IMR-90 (cell line): ENCODE measurements at regions not wholly inside any gene's neighbourhood (a gene's known extent, or its start where the extent isn't known, plus 50 kb on each side); places are given as distances from the start of the nearest gene placed in this dataset.

Experiments used
- ATAC-seq: fragments of 200-7000 bp; cut with Tn5 transposase; 2 replicates; pipeline ENCODE4 v1.9.1; 2020; ENCODE audit warnings: low read depth, mild to moderate bottlenecking, moderate library complexity
- BruUV-seq: library from RNA; stranded (reverse); fragments of 400-500 nt; replicated peaks from 2 replicates; lab custom pipeline; 2021; lab: Mats Ljungman, UMichigan
- CTCF ChIA-PET: fragments of 300-600 bp; formaldehyde crosslinking; extraction: SDS; loops from one replicate; lab custom pipeline; 2021; ENCODE audit warnings: antibody characterized with exemption; lab: Yijun Ruan, JAX
- POLR2A ChIA-PET: fragments of 300-600 bp; sonication (Branson Sonifier 250); formaldehyde crosslinking; loops from one replicate; lab custom pipeline; 2022; ENCODE audit warnings: antibody characterized with exemption; ENCODE audit not compliant: unreplicated experiment; lab: Charles Lee
- DNase-seq: peaks from one replicate; pipeline ENCODE4 v3.0.0; 2013
- H2AFZ ChIP-seq: replicated peaks from 2 replicates; pipeline ENCODE3; 2013; ENCODE audit warnings: low read length, mild to moderate bottlenecking; ENCODE audit not compliant: poor library complexity
- H2AK5ac ChIP-seq: 2 replicates; pipeline ENCODE4 v1.6.1; 2013; ENCODE audit warnings: low read depth, low read length, inconsistent platforms
- H2AK9ac ChIP-seq: replicated peaks from 2 replicates; pipeline ENCODE3; 2013; ENCODE audit warnings: mild to moderate bottlenecking, low read depth, low read length, moderate library complexity; ENCODE audit not compliant: poor library complexity
- H2BK120ac ChIP-seq: 2 replicates; pipeline ENCODE4 v1.6.1; 2013; ENCODE audit warnings: low read depth, low read length, inconsistent platforms
- H2BK15ac ChIP-seq: 3 replicates; pipeline ENCODE4 v1.6.1; 2013; ENCODE audit warnings: low read depth, low read length, inconsistent platforms
- H2BK20ac ChIP-seq: 2 replicates; pipeline ENCODE4 v1.6.1; 2013; ENCODE audit warnings: low read depth, mild to moderate bottlenecking, inconsistent platforms, low read length, moderate library complexity
- H2BK5ac ChIP-seq: 2 replicates; pipeline ENCODE4 v1.6.1; 2013; ENCODE audit warnings: mild to moderate bottlenecking, low read depth, low read length, inconsistent platforms; ENCODE audit not compliant: poor library complexity, severe bottlenecking
- H3K14ac ChIP-seq: replicated peaks from 2 replicates; pipeline ENCODE4 v1.6.1; 2013; ENCODE audit warnings: low read depth, low read length, inconsistent platforms
- H3K18ac ChIP-seq: 2 replicates; pipeline ENCODE4 v1.6.1; 2013; ENCODE audit warnings: low read depth, low read length, control low read depth
- H3K23ac ChIP-seq: 2 replicates; pipeline ENCODE4 v1.6.1; 2013; ENCODE audit warnings: low read depth, low read length, inconsistent platforms
- H3K27ac ChIP-seq: 2 replicates; pipeline ENCODE4 v1.5.1; 2013; ENCODE audit warnings: mild to moderate bottlenecking, control low read depth, low read length; ENCODE audit not compliant: insufficient read depth
- H3K27me3 ChIP-seq: 2 replicates; pipeline ENCODE4 v1.6.1; 2013; ENCODE audit warnings: low read length; ENCODE audit not compliant: control insufficient read depth, insufficient read depth
- H3K36me3 ChIP-seq: 2 replicates; pipeline ENCODE4 v1.6.1; 2013; ENCODE audit warnings: low read length, mixed read lengths; ENCODE audit not compliant: control insufficient read depth, insufficient read depth
- H3K4ac ChIP-seq: 2 replicates; pipeline ENCODE4 v1.6.1; 2013; ENCODE audit warnings: low read depth, low read length, inconsistent platforms
- H3K4me1 ChIP-seq: 2 replicates; pipeline ENCODE4 v1.6.1; 2013; ENCODE audit warnings: low read length, mixed read lengths; ENCODE audit not compliant: control insufficient read depth, insufficient read depth
- H3K4me2 ChIP-seq: 2 replicates; pipeline ENCODE4 v1.6.1; 2013; ENCODE audit warnings: low read depth, mild to moderate bottlenecking, control low read depth, low read length, moderate library complexity
- H3K4me3 ChIP-seq: 2 replicates; pipeline ENCODE4 v1.5.1; 2013; ENCODE audit warnings: low read depth, mild to moderate bottlenecking, control low read depth, low read length, moderate library complexity; ENCODE audit not compliant: insufficient read depth
- H3K56ac ChIP-seq: 2 replicates; pipeline ENCODE4 v1.6.1; 2013; ENCODE audit warnings: low read length, inconsistent platforms; ENCODE audit not compliant: insufficient read depth; ENCODE audit errors: extremely low read depth
- H3K79me1 ChIP-seq, 2 experiments: 2 replicates each; pipeline ENCODE4 v1.6.1; 2013; ENCODE audit warnings: low read length in 2 of 2, inconsistent platforms in 1 of 2, low read depth in 1 of 2
- H3K9ac ChIP-seq: 2 replicates; pipeline ENCODE4 v1.6.1; 2013; ENCODE audit warnings: low read depth, low read length, control low read depth
- H3K9me1 ChIP-seq: 2 replicates; pipeline ENCODE4 v1.6.1; 2013; ENCODE audit warnings: low read length, inconsistent platforms; ENCODE audit not compliant: insufficient read depth
- H3K9me3 ChIP-seq: 2 replicates; pipeline ENCODE4 v1.6.1; 2013; ENCODE audit warnings: low read length; ENCODE audit not compliant: control insufficient read depth, insufficient read depth
- H4K20me1 ChIP-seq: 2 replicates; pipeline ENCODE4 v1.6.1; 2013; ENCODE audit warnings: low read length, inconsistent platforms; ENCODE audit not compliant: insufficient read depth
- H4K5ac ChIP-seq: 2 replicates; pipeline ENCODE4 v1.6.1; 2013; ENCODE audit warnings: mild to moderate bottlenecking, low read depth, low read length, control low read depth
- H4K8ac ChIP-seq, 2 experiments: 2 replicates each; pipeline ENCODE4 v1.6.1; 2013; ENCODE audit warnings: low read depth in 2 of 2, low read length in 2 of 2, control low read depth in 1 of 2, inconsistent platforms in 1 of 2
- H4K91ac ChIP-seq: 2 replicates; pipeline ENCODE4 v1.6.1; 2013; ENCODE audit warnings: low read depth, low read length, inconsistent platforms; ENCODE audit not compliant: insufficient read depth
- BHLHE40 ChIP-seq: fragments of 150-350 bp; IDR thresholded peaks from 2 replicates; pipeline ENCODE4 v1.6.1; 2016; ENCODE audit warnings: mild to moderate bottlenecking, low read depth, low read length
- FOS ChIP-seq: fragments of 150-350 bp; IDR thresholded peaks from 2 replicates; pipeline ENCODE4 v1.6.1; 2016; ENCODE audit warnings: low read depth, low read length
- MAFK ChIP-seq: IDR thresholded peaks from 2 replicates; pipeline ENCODE4 v1.6.1; 2012; ENCODE audit warnings: low read depth, low read length, improper control_type of control experiment
- MXI1 ChIP-seq: IDR thresholded peaks from 2 replicates; pipeline ENCODE4 v1.6.1; 2012; ENCODE audit warnings: low read depth, mild to moderate bottlenecking, low read length, moderate library complexity, borderline replicate concordance
- NFE2L2 ChIP-seq: fragments of 150-350 bp; IDR thresholded peaks from 2 replicates; pipeline ENCODE4 v1.6.1; 2016; ENCODE audit warnings: low read depth, mild to moderate bottlenecking, low read length
- POLR2A ChIP-seq: IDR thresholded peaks from 2 replicates; pipeline ENCODE4 v1.6.1; 2012; ENCODE audit warnings: mild to moderate bottlenecking, low read depth, low read length
- RFX5 ChIP-seq: IDR thresholded peaks from 2 replicates; pipeline ENCODE4 v1.8.0; 2012; ENCODE audit warnings: low read depth, mild to moderate bottlenecking, low read length, moderate library complexity
- dilution Hi-C: fragments of 300-500 bp; cut with HindIII; formaldehyde crosslinking; loops from one replicate; pipeline ENCODE4 v1.14.3; 2018; ENCODE audit warnings: low sequenced_read_pairs; ENCODE audit not compliant: unreplicated experiment
- in situ Hi-C: fragments of 300-500 bp; cut with MboI; formaldehyde crosslinking; loops from 3 replicates; pipeline ENCODE4 v1.14.3; 2019; ENCODE audit warnings: low sequenced_read_pairs, inconsistent platforms, mixed read lengths
- intact Hi-C: fragments of 100-400 bp; cut with micrococcal nuclease; formaldehyde crosslinking; loops from 2 replicates; pipeline ENCODE4 v1.10.0; 2022
- TF ChIP-seq, protein P1 (sequence below): conservative IDR thresholded peaks from 2 replicates; pipeline ENCODE4 v1.5.1; 2012; ENCODE audit warnings: mild to moderate bottlenecking, low read depth, low read length, improper control_type of control experiment
- TF ChIP-seq, protein P2 (sequence below): fragments of 150-350 bp; IDR thresholded peaks from 2 replicates; pipeline ENCODE4 v1.6.1; 2016; ENCODE audit warnings: low read depth, mild to moderate bottlenecking, low read length, moderate library complexity, borderline replicate concordance

DNA sequence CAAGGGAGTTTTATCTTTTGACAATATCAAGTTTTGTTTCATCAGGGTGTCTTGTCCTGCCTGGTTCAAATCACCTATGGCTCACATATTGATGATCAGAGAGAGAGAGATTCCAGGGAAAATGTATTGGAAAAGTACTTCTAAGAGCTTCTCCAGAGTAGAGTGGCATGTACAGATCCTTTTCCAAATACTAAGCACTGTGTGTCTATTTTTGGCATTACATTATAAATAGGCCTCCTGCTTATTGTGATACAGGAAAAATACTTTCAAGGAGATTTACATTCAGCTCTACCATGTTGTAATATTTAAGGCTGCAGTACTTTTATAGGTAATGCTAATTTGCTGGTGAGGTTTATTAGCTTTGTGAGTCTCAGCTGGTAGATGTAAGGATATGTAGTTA lies 100.8 kb downstream of the DCK start:
- no peak overlapping the region for H3K27ac ChIP-seq
- no TSS peak for BruUV-seq
- no peak overlapping the region for H3K4me3 ChIP-seq
- no peaks in the 10 kb centered on the region for H3K9me1 ChIP-seq
- H2BK20ac ChIP-seq: no peak overlapping the region
- no peak overlapping the region for H3K4ac ChIP-seq
- ChIA-PET CTCF (interaction anchor here (0.9 kb wide), 1 partner anchor 13 kb away, joined by 3 read pairs; no protein-coding TSS in a partner anchor), POLR2A (no interaction called here)
- no peak overlapping the region for H4K91ac ChIP-seq
- H3K14ac ChIP-seq: no peak overlapping the region
- H3K4me1 ChIP-seq: no peaks in the 10 kb centered on the region; the same call in 1 of the 2 replicates
- H3K18ac ChIP-seq: no peak overlapping the region
- TF ChIP-seq, protein P1, sequence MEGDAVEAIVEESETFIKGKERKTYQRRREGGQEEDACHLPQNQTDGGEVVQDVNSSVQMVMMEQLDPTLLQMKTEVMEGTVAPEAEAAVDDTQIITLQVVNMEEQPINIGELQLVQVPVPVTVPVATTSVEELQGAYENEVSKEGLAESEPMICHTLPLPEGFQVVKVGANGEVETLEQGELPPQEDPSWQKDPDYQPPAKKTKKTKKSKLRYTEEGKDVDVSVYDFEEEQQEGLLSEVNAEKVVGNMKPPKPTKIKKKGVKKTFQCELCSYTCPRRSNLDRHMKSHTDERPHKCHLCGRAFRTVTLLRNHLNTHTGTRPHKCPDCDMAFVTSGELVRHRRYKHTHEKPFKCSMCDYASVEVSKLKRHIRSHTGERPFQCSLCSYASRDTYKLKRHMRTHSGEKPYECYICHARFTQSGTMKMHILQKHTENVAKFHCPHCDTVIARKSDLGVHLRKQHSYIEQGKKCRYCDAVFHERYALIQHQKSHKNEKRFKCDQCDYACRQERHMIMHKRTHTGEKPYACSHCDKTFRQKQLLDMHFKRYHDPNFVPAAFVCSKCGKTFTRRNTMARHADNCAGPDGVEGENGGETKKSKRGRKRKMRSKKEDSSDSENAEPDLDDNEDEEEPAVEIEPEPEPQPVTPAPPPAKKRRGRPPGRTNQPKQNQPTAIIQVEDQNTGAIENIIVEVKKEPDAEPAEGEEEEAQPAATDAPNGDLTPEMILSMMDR: no peak
- TF ChIP-seq MAFK (no peak), POLR2A (no peak), BHLHE40 (no peak), RFX5 (no peak), NFE2L2 (no peak), MXI1 (no peak), FOS (no peak)
- TF ChIP-seq, protein P2, sequence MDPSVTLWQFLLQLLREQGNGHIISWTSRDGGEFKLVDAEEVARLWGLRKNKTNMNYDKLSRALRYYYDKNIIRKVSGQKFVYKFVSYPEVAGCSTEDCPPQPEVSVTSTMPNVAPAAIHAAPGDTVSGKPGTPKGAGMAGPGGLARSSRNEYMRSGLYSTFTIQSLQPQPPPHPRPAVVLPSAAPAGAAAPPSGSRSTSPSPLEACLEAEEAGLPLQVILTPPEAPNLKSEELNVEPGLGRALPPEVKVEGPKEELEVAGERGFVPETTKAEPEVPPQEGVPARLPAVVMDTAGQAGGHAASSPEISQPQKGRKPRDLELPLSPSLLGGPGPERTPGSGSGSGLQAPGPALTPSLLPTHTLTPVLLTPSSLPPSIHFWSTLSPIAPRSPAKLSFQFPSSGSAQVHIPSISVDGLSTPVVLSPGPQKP: no peak
- H3K23ac ChIP-seq: no peak overlapping the region
- H2BK120ac ChIP-seq: no peak overlapping the region
- no peak overlapping the region for H4K8ac ChIP-seq
- intact Hi-C loops (no loop called here), in situ Hi-C loops (no loop called here), dilution Hi-C loops (no loop called here)
- no peak overlapping the region for H2AK9ac ChIP-seq
- H3K27me3 ChIP-seq: no peaks in the 10 kb centered on the region
- H3K4me2 ChIP-seq: no peak overlapping the region
- no peaks in the 10 kb centered on the region for H3K36me3 ChIP-seq
- no peak overlapping the region for H3K56ac ChIP-seq
- H2AFZ ChIP-seq: no peak overlapping the region
- ATAC-seq (no peak), DNase-seq (no peak)
- H2AK5ac ChIP-seq: no peak overlapping the region
- H2BK5ac ChIP-seq: no peak overlapping the region
- no peak overlapping the region for H2BK15ac ChIP-seq
- H4K5ac ChIP-seq: no peak overlapping the region
- H3K9ac ChIP-seq: no peak overlapping the region
- no peaks in the 10 kb centered on the region for H3K9me3 ChIP-seq
- no peaks in the 10 kb centered on the region for H4K20me1 ChIP-seq
- H3K79me1 ChIP-seq: no peaks in the 10 kb centered on the region
